ENCODE measurements at regions not wholly inside any gene's neighbourhood (a gene's known extent, or its start where the extent isn't known, plus 50 kb on each side); places are given as distances from the start of the nearest gene placed in this dataset.

GRCh38 chrX:98289726-98290125, 1406.0 kb downstream of the RPA4 start:
- no peak for TF ChIP-seq RBM39 (optimal IDR thresholded peaks at IDR 0.05; ENCODE audit: low read depth, low read length)
- no peak for TF ChIP-seq MEF2D (tag; conservative IDR thresholded peaks at IDR 0.05; ENCODE audit: low read depth)
- TF ChIP-seq ZNF311 (CRISPR knock-in tag; IDR thresholded peaks at IDR 0.05), result no peak
- TF ChIP-seq ZC3H8 (IDR thresholded peaks at IDR 0.05), result no peak
- no peak for TF ChIP-seq KDM5B (IDR thresholded peaks at IDR 0.05; ENCODE audit: insufficient replicate concordance, low read depth, low read length)
- no peak for TF ChIP-seq ELK3 (CRISPR knock-in tag; IDR thresholded peaks at IDR 0.05)
- TF ChIP-seq KLF10 (CRISPR knock-in tag; IDR thresholded peaks at IDR 0.05), result no peak
- TF ChIP-seq E2F1 (CRISPR knock-in tag; IDR thresholded peaks at IDR 0.05), result no peak
- no peak for TF ChIP-seq MEIS2 (IDR thresholded peaks at IDR 0.05; ENCODE audit: partially characterized antibody)
- TF ChIP-seq ZNF436 (CRISPR knock-in tag; IDR thresholded peaks at IDR 0.05), result no peak
- no peak for TF ChIP-seq BRF1 (IDR thresholded peaks at IDR 0.05; ENCODE audit: borderline replicate concordance, extremely low read depth, insufficient read length)
- TF ChIP-seq SMAD4 (CRISPR knock-in tag; conservative IDR thresholded peaks at IDR 0.05), result no peak
- H3K27me3 ChIP-seq (ENCODE audit: control insufficient read depth in 2 of 2, insufficient read depth in 2 of 2, low read length in 2 of 2), result no peaks in the 10 kb centered on the region
- intact Hi-C loops (cut with micrococcal nuclease), result no loop called here

More at GRCh38 chrX:98289726-98290125, 1406.0 kb downstream of the RPA4 start:
- ChIA-PET POLR2A (no interaction called here), CTCF (ENCODE audit: low intra/inter-chr PET ratio) (no interaction called here)
- FAIRE-seq (no peak), DNase-seq (ENCODE audit: extremely low read depth in 1 of 4, low spot score in 3 of 4) (no peak), ATAC-seq (no peak)
- H3K4me2 ChIP-seq (ENCODE audit: insufficient read depth, low read length), result no peak overlapping the region
- H3K4me1 ChIP-seq (replicated peaks in 1 of 2; ENCODE audit: control insufficient read depth in 2 of 2, insufficient read depth in 2 of 2, low read length in 2 of 2), result no peaks in the 10 kb centered on the region
- in situ Hi-C loops (cut with MboI), result no loop called here
- H3K79me2 ChIP-seq (ENCODE audit: control insufficient read depth, insufficient read depth, low read length), result no peaks in the 10 kb centered on the region
- no TSS peak for BruUV-seq (replicated peaks)
- H3K9ac ChIP-seq (ENCODE audit: insufficient read depth in 1 of 2, low read depth in 2 of 2, low read length in 2 of 2), result no peak overlapping the region
- H3K9me3 ChIP-seq (replicated peaks; ENCODE audit: control insufficient read depth, insufficient read depth, low read depth, low read length), result no peaks in the 10 kb centered on the region
- H4K20me1 ChIP-seq (replicated peaks; ENCODE audit: control insufficient read depth, insufficient read depth, low read length), result no peaks in the 10 kb centered on the region
- no peak overlapping the region for H3K4me3 ChIP-seq
- H3K27ac ChIP-seq (ENCODE audit: extremely low read depth, low read depth, low read length), result no peak overlapping the region
- no peaks in the 10 kb centered on the region for H3K9me1 ChIP-seq (ENCODE audit: control insufficient read depth, insufficient read depth, low read length)
- H2AFZ ChIP-seq (ENCODE audit: low read depth, low read length), result no peak overlapping the region
- no peaks in the 10 kb centered on the region for H3K36me3 ChIP-seq (ENCODE audit: control insufficient read depth, insufficient read depth, low read length)
